G401 (cell line): ENCODE measurements at regions not wholly inside any gene's neighbourhood (a gene's known extent, or its start where the extent isn't known, plus 50 kb on each side); places are given as distances from the start of the nearest gene placed in this dataset.

Experiments
- DNase-seq: peaks from one replicate; pipeline ENCODE4 v3.0.0-alpha.2; 2015; ENCODE audit warnings: low spot score
- in situ Hi-C: cut with HindIII; loops from 2 replicates; pipeline ENCODE4 v1.10.0; 2016; ENCODE audit warnings: low sequenced_read_pairs, mixed read lengths

DNA sequence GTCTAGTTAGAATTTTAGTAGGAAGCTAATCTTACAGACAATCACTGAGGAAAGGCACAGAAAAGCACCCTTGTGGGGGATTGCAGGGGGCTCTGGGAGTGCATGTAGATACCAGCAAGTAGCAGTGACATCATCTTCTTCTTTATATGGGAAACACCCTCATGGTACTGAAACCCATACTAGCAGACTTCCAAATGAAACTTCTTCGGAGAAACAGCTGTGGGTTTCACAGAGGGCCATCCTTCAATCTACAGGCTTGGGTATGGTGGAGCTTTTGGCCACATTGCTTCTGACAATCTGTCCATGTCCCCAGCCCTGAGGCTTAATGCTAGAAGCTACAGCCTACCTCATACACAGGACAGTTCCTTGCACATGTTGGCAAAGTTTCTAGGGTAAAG is 165.2 kb upstream of the NFIB start:
- DNase-seq, result no peak
- in situ Hi-C loops, result no loop called here

DNA sequence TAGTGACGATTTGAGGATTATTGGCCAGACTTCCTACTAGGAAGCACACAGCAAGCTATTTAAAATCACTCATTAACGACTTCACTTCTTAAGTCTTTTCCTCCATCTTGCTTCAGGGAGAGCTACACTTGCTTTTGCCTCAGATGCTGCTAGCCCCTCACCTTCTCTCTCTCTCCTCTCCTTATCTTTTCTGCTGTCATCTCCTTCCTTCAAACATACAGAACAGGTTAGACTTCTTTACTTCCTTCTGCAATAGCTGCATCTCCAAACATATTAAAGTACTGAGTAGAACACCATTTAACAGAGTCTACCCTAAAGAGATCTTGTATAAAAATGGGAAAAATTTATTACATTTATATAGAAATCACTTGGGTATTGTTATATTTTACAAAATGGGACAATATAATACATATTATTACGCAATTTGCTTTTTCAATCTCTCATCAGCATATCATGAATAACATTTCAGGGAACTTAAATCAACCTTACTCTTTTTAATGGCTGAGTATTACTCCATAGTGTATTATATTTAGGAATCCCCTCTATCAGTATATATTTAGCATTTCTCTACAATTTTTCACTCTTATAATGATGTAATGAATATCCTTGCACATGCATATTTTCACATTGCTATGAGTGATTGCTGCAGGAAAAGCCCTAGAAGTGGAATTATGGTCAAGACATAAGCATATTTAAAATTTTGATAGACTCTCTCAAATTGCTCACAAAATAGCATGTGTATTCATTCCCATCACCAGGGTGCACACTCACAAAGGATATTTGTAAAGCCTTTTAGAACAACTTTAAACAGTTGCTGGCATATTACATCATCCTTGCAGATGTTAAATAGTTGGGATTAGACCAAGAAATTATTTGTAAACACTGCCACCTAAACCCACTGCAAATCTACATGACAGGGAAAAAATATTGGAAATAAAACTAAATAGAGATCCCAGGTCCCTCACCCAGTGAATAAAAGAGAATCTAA is 164.5 kb upstream of the NFIB start:
- DNase-seq, result no peak
- in situ Hi-C loops, result no loop called here

DNA sequence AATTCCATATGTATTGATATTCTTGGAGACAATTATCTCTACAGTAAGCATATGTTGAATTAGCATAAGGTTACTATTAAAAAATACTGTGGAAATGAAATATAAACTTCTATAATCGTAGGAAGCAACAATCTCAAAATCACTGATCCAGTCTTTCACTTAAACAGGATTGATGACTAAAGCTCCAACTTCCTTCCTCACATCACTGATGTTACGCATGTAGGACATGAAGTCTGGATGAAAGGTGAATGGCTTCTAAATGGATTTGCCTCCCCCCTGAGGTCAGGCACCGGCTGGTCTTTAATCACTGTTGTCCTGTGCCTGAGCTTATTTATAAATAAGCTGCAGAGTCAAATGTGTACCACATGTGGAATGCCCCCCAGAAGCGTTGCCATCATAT is 157.1 kb upstream of the NFIB start:
- DNase-seq, result no peak
- in situ Hi-C loops, result no loop called here

DNA sequence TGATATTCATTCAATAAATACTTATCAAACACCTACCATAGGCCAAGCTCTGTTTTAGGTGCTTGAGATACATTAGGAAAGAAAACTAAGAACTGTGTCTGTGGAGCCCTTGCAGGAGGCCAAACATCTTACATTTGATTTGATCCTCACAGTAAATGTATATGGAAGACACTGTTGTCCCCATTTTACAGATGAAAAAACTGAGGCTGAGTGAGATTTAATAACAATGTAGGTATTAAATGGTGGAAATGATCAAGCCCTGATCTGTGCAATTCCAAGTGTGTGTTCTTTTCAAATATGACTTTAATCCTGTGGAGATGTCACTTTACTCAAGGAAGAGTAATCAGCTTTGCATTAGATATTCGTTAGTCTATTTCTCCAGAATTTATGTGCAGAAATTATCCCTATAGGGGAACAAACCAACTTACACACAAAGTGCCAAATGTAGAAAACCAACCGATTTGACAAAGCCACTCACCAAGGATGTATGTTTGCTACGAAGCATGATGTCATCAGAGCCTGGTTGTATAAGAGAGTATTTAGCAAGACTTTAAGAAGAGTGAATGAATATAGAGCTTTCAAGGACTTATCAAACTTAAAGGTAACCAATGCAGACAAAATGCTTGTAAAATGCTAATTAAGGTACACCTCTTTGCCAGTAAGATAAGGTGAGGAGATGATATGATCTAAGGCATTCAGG is 153.9 kb upstream of the NFIB start:
- no peak for DNase-seq
- in situ Hi-C loops, result no loop called here

DNA sequence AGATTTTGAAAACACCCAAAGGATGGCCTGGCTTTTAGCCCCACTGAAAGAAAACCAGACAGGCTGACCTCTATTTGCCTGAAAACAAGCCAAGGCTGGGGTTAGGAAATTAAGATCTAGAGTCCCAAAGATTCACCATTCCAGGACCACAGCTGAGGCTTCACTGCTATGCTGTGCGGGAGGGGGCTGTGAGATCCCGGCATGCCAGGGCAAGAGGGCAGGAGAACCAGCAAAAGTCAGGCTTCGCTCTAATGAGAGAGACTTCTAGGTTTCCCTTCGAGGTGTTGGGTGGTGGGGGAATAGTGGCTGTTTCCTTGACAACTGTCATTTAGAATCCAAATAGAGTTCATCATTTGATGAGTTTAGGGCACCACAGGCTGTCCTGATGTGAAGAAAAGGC is 152.9 kb upstream of the NFIB start:
- DNase-seq, result no peak

DNA sequence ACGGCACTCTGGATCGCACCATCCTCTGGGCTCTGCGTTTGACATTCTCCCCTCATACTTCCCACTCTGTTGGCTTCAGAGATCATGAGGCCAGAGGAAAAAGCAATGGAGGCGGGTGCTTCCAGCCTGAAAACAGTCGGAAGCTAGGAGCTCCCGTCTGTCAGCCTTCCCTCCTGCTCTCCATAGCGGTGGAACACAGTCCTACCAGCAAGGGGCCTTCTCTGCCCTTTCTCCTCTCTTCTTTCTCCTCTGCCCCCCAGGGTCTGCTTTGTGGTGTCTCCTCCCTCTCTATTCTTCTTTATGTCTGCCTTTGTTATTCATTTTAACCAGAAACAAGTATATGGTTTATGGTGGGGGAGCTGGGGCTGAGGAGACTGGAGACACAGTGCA is 152.5 kb upstream of the NFIB start:
- DNase-seq, result peak; percentile 11
- in situ Hi-C loops, result no loop called here

More for the DNA sequence above, 152.9 kb upstream of the NFIB start:
- in situ Hi-C loops, result no loop called here

DNA sequence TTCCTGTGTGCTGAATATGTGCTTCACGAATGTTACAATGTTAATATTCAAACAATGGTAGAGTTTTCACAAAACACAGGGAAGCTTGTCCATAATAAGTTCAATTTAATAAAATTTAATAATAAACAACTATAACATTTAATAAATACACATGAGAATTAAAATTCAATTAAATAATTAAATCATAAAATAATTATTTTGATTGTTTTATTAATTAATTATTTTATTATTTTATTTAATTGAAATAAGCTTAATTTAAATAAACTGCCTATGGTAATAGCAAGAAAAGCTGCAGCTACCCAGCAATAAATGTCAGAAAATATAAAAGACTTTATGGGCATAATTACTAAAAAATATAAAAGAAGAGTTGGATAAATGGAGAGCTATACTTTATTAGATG is 149.0 kb upstream of the NFIB start:
- no peak for DNase-seq
- in situ Hi-C loops, result no loop called here

DNA sequence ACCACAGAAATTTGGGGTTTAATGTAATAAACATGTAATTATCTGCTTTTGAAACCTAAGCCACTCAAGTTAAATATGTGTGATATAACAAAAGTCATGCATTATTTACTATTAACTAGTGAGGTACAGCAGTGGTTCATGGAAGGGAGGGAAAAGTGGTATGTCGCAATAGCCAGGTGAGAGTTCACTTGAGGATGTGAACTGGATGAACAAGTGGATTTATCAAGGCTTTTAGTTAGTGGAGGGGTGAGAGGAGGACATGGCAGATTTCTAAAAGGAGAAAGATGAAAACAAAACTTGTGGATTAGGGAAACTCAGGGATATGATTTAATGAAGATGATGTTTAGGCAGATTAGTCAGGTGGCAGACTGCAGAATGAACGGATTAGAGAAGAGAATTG is 141.3 kb upstream of the NFIB start:
- no peak for DNase-seq
- in situ Hi-C loops, result no loop called here

DNA sequence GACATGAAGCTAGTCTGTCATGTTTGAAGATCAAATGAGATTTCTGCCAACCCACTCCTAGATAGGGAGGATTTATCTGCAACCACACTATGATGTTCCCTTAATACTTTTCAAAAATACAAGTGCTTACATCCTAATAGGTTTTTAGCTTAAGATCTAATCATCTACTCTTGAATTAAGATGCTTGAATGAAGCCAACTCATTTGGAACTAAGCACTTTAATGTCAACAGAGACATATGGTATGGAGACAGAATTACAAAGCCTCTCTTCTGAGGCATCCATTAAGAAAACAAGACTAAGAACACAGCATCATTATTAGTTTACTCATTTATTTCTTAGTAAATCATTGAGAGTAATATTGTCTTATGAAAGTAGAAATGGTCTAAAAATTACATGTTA is 139.3 kb upstream of the NFIB start:
- no peak for DNase-seq
- in situ Hi-C loops, result no loop called here

DNA sequence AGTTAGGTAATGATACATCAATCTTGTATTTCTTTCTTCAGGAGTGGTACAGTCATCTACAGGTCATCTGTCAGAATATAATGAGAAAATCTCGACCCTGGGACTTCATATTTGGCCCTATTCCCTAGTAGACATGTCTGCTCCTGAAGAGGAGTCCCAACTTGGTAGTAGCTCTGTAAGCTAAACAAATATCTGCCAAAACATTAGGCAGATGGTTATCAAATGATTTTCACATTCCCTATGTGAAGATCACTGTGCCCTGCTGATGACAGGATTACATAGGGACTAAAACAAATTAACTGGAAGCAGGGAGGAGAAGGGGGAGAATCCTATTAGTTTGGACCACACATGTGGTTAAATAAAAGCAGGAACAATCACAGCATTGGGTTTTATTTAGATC is 138.6 kb upstream of the NFIB start:
- DNase-seq, result no peak
- in situ Hi-C loops, result no loop called here

DNA sequence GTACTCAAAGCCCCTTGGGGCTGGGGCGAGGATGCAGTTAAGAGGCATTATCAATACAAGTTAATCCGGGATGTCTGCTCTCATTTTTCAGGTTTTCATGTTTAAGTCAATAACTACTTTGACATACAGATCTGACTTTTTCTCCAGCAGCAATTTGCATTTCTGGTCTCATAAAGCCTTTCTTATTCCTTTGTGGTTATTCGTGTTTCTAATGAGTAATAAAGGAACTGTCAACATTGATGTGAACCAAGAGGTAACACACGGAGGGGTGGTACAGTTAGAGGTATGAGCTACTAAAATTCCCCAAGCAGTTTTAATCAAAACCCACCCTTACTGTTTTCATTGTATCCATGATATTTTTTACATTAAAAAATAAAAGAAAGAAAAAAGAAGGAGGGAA is 138.0 kb upstream of the NFIB start:
- in situ Hi-C loops, result no loop called here
- no peak for DNase-seq

DNA sequence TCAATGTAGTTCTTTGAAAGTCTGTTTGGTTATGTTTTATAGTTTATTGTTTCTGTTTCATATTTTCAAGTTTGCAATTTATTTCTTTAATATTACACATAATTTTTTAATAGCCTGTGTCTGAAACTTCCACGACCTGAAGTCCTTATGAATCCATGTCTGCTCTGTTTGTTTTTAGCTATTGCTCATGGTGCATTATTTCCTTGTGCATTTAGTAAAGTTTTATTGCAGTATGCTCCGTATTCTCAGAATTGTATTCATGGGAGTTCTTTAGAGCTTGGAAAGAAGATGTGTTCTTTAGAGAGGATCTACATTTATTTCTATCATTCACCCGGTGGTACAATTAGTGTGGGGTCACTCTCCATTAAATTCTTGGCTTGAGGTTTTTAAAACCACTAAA is 133.2 kb upstream of the NFIB start:
- in situ Hi-C loops, result no loop called here
- DNase-seq, result no peak

DNA sequence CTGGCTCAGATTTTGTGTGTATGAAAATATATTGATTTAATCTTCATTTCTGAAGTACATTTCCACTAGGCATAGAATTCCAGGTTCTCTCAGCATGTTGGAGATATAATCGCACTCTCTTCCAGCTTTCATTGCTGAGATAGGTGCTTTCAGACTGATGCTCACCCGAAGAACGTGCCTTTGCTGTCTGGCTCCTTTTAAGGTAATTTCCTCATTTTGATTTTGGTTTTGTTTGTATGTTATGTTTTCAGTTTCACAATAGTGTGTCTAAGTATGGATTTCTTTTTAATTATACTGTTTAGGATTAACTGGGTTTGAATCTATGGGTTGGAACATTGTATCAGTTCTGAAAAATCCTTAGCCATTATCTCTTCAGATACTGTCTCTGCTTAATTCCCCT is 132.0 kb upstream of the NFIB start:
- in situ Hi-C loops, result no loop called here
- DNase-seq, result no peak

DNA sequence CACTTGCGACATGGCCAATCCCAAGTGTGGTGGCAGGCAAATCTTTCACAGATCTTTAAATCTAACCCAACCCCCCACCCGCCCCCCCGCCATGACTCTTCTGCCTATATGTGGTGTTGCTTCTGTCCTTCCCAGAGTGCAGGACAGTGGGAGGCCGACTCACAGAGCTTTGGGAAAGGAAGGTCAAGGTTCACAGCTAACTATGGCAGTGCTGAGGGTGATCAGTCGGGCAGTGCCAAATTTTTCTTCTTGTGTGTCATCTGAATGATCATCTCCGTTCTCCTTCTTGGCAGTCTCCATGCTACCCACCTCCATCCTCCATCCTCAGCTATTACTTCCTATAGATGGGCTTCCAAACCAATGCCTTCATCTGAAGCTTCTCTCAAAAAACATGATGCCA is 129.0 kb upstream of the NFIB start:
- DNase-seq, result no peak
- in situ Hi-C loops, result no loop called here

DNA sequence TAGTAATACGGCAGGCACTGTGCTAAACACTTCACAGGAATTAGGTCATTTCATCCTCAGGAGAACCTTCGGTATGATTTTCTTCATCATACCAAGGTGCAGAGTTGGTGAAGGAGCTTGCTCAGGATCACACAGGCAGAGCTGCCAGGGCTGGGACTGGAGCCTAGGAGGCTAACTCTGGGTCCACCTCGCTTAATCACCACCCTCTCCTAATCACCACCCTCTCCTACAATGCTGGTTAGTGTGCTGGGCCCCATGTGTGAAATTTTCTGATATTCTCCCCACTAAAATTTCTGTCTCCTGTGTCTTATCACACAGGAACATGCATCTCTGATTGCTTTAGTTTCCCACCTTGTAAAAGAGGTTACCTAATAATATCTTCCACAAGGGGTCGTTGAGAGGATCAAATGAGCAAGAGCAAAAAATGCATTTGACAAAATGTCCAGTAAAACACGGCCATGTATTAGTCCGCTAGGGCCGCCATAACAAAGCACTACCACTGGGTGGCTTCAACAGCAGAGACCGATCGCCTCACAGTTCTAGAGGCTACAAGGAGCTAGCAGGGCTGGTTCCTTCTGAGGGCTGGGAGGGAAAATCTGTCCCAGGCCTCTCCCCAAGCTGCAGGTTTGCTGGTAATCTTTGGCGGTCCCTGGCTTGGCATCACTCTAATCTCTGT is 128.2 kb upstream of the NFIB start:
- in situ Hi-C loops, result no loop called here
- DNase-seq, result no peak

DNA sequence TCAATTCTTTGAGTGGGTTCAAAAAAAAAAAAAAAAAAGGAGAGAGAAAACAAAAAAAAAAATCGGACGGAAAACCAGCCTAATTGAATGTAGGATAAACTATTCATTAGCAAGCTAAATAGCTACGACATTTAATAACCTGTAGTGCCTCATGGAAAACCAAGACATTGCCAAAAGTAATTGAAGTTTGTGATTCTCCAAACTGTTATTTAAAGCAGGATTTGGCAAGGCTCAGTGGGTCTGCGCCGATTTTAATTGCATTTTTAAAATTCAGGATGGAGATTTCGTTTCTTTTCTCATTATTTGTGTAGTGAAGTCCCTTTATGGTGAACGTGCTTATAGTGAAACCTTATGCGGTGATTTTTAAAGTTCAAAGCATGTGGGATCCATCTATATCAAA is 127.2 kb upstream of the NFIB start:
- no peak for DNase-seq
- in situ Hi-C loops, result no loop called here

DNA sequence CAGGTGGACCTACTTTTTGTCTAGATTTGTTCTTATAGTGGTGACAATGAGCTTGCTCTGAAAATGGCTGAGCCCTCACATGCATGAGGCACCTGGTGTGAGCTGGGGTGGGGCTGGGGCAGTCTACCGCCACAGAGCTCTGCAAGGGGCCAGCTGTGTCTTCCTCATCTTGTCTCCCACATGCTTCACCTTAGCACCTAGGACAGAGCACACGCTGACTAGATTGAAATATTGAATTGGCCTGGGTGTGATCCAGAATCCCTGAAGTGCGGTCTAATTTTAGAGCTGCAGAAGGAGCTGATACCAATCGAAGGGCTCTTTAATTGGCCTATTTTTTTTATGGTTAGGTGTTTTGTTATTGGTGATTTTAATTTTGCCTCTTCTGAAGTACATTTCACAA is 126.1 kb upstream of the NFIB start:
- in situ Hi-C loops, result no loop called here
- DNase-seq, result no peak

DNA sequence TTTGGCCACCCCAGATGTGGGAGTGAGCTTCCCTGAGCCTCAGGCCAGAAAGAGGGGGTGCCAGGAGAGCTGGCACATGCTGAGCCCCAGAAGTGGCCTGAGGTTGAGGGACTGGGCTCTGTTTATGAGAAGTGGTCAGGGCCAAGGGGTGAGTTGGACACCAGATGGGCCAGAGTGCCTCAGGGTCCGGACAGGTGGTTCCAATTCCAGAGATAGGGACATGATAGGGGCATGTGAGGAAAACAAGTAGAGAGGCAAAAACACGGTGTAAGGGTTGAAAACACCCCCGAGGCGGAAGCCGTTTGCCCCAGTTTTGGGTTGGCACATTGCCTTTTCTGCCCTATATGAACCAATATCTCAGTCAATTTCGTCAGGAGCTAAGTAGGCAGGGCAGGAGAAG is 125.6 kb upstream of the NFIB start:
- DNase-seq, result no peak
- in situ Hi-C loops, result no loop called here

DNA sequence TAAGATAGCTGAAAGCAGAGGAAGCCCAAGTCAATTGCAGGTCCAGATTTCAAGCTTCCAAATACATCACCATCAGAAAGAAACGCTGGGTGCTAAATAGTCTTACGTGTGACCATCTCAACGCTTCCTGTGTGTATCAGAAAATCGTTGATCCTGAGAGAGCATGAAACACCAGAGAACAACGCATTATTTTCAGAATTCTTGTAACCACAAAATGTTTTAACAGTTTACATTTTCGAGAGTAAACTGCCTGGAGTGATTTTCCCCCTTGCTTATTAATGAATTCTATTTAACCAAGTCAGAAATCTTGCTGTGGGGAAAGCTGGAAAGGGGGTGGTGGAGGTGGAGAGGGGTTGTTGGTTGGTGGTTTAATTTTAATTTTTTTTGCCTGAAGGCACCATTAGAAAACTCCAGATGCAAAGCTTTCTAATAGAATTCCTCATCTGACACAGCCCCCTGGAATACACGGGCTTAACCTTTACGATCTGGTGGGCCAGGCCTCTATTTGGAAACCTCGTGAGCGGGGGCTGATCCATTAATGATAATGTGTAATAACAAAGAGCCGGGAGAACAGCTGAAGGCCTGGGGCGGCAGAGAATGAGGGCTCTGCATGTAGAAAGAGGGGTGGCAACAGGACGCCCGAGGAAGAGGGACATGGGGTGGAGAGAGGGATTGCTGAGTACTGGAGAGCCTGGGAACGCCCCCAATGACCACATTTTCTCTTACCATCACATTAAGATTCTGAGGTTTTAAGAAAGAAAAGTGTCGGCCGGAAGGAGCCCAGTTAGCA is 124.5 kb upstream of the NFIB start:
- no peak for DNase-seq
- in situ Hi-C loops, result no loop called here
